Osteoblast (primary cell): ENCODE measurements at regions not wholly inside any gene's neighbourhood (a gene's known extent, or its start where the extent isn't known, plus 50 kb on each side); places are given as distances from the start of the nearest gene placed in this dataset.

Source experiments
- DNase-seq: peaks from one replicate; pipeline ENCODE4 v3.0.0; 2011; ENCODE audit warnings: low spot score, mixed read lengths; ENCODE audit not compliant: insufficient read length; ENCODE audit errors: missing footprints
- H2AFZ ChIP-seq: 2 replicates; pipeline ENCODE4 v1.6.0; 2011; ENCODE audit warnings: mild to moderate bottlenecking, low read length
- H3K27ac ChIP-seq: 2 replicates; pipeline ENCODE4 v1.5.1; 2011; ENCODE audit warnings: mild to moderate bottlenecking, low read depth, low read length, moderate library complexity
- H3K27me3 ChIP-seq: 2 replicates; pipeline ENCODE4 v1.6.0; 2012; ENCODE audit warnings: mild to moderate bottlenecking, control low read depth, inconsistent platforms, low read length, moderate library complexity; ENCODE audit not compliant: insufficient read depth
- H3K36me3 ChIP-seq: 2 replicates; pipeline ENCODE4 v1.5.1; 2011; ENCODE audit warnings: mild to moderate bottlenecking, low read length, control low read depth, moderate library complexity; ENCODE audit not compliant: insufficient read depth
- H3K4me1 ChIP-seq: 2 replicates; pipeline ENCODE4 v1.5.1; 2011; ENCODE audit warnings: mild to moderate bottlenecking, low read length, control low read depth, moderate library complexity; ENCODE audit not compliant: insufficient read depth
- H3K4me2 ChIP-seq: 2 replicates; pipeline ENCODE4 v1.6.0; 2011; ENCODE audit warnings: mild to moderate bottlenecking, low read length; ENCODE audit not compliant: insufficient read depth
- H3K4me3 ChIP-seq: fragments of 200-600 bp; sonication (generic); 3 replicates; pipeline ENCODE4 v1.5.1; 2012; ENCODE audit warnings: mild to moderate bottlenecking, low read length, inconsistent platforms; ENCODE audit not compliant: insufficient read depth
- H3K79me2 ChIP-seq: 2 replicates; pipeline ENCODE4 v1.6.0; 2012; ENCODE audit warnings: mild to moderate bottlenecking, low read length, control low read depth, inconsistent platforms; ENCODE audit not compliant: insufficient read depth
- H3K9me3 ChIP-seq: 2 replicates; pipeline ENCODE4 v1.5.1; 2011; ENCODE audit warnings: low read depth, low read length, control low read depth
- H4K20me1 ChIP-seq: 2 replicates; pipeline ENCODE4 v1.6.0; 2012; ENCODE audit warnings: mild to moderate bottlenecking, low read length, control low read depth; ENCODE audit not compliant: insufficient read depth
- TF ChIP-seq, protein P1 (sequence below): IDR thresholded peaks from 2 replicates; pipeline ENCODE4 v1.5.1; 2011; ENCODE audit warnings: mild to moderate bottlenecking, low read depth, low read length, moderate library complexity; ENCODE audit errors: extremely low read depth

DNA sequence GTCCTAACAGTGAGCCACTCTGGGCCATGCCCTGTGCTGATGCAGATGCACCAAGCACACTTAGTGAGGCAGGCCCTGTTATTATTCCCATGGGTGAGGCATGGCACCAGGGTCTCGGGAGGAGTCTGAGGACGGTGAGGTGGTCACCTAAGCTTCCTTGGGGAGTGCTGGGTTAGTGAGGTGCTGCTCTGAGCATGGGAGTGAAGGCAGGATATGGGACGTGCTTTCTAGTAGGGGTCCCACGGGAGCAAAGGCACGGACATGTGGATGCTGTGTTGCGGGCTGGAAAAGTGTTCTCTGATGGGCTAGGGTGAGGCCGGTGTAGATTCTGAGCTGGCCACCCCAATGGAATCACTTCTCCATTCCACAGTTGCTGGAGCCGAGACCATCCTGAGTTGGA, 77.5 kb upstream of the CSF3R start:
- Histone ChIP-seq H3K27ac (no peak overlapping the region), H3K4me2 (no peak overlapping the region), H3K79me2 (no peaks in the 10 kb centered on the region), H3K36me3 (no peaks in the 10 kb centered on the region), H3K4me1 (no peaks in the 10 kb centered on the region), H3K27me3 (peaks cover 6% of the 10 kb centered on the region), H2AFZ (no peak overlapping the region), H3K4me3 (no peak overlapping the region), H4K20me1 (no peaks in the 10 kb centered on the region), H3K9me3 (no peaks in the 10 kb centered on the region)
- TF ChIP-seq, protein P1, sequence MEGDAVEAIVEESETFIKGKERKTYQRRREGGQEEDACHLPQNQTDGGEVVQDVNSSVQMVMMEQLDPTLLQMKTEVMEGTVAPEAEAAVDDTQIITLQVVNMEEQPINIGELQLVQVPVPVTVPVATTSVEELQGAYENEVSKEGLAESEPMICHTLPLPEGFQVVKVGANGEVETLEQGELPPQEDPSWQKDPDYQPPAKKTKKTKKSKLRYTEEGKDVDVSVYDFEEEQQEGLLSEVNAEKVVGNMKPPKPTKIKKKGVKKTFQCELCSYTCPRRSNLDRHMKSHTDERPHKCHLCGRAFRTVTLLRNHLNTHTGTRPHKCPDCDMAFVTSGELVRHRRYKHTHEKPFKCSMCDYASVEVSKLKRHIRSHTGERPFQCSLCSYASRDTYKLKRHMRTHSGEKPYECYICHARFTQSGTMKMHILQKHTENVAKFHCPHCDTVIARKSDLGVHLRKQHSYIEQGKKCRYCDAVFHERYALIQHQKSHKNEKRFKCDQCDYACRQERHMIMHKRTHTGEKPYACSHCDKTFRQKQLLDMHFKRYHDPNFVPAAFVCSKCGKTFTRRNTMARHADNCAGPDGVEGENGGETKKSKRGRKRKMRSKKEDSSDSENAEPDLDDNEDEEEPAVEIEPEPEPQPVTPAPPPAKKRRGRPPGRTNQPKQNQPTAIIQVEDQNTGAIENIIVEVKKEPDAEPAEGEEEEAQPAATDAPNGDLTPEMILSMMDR: no peak
- no peak for DNase-seq

DNA sequence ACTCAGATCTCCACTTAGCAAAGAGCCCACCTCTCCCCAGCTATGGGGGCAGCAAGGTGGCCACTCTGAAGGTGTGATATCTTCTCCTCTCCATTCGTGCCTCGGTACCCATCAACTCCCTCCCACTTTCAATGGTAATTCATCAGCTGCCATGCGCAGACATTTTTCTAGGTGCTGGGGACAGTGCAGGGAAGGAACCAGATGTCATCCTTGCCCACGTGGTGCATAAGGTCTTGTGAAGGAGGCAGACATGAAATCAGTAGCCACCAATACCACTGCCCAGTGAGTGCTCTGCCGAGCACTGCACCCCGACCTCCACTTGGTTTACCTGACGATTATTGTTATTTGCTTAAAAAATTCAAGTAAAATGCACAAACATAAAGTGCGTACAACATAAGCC, 76.3 kb upstream of the CSF3R start:
- no peak for DNase-seq
- TF ChIP-seq, protein P1: no peak
- H3K27me3 ChIP-seq: peaks cover 6% of the 10 kb centered on the region

DNA sequence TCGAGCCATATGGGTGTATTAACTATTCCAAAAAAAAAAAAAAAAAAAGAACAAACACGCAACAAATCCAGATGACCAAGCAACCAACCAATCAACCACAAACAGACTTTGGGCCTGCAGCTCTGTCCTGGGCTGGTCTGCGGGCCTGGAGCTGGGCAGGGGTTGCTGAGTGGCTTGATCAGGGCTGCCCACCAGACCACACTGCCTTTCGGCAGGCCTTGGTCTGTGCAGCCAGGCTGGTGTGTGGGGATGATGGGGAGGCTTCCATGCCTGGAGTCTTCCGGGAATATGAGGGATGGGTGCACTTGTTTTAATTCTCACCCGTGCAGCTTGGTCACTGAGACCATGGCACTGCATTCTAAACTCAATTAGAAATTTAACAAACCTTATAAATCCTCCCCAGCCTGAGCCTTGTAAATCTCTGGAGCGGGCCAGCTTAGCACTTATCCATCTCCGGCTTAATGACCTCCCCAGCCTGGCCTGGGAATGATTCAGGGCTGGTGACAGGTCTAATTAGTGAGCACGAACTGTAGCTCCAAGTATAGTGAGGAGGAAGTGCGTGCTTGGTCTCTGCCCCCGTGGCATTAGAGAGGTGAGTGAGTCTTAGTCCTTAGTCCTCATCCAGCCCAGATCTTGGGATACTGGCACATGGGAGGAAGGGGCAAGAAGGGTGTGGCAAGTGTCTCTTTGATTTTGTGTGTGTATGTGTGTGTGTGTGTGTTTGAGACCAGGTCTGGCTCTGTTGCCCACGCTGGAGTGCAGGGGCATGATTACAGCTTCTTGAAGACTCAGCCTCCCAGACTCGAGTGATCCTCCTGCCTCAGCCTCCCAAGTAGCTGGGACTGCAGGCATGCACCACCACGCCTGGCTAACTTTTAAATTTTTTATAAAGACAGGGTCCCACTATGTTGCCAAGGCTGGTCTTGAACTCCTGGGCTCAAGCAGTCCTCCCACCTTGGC, 74.6 kb upstream of the CSF3R start:
- Histone ChIP-seq H3K9me3 (no peaks in the 10 kb centered on the region), H2AFZ (no peak overlapping the region), H3K4me1 (no peaks in the 10 kb centered on the region), H3K4me2 (no peak overlapping the region), H3K79me2 (no peaks in the 10 kb centered on the region), H3K4me3 (no peak overlapping the region), H3K36me3 (no peaks in the 10 kb centered on the region), H4K20me1 (no peaks in the 10 kb centered on the region), H3K27ac (no peak overlapping the region), H3K27me3 (peaks cover 16% of the 10 kb centered on the region)
- no peak for DNase-seq
- TF ChIP-seq, protein P1: no peak

More for the DNA sequence above, 76.3 kb upstream of the CSF3R start:
- Histone ChIP-seq H3K4me1 (no peaks in the 10 kb centered on the region), H3K36me3 (no peaks in the 10 kb centered on the region), H2AFZ (no peak overlapping the region), H3K27ac (no peak overlapping the region), H3K4me2 (no peak overlapping the region), H4K20me1 (no peaks in the 10 kb centered on the region), H3K9me3 (no peaks in the 10 kb centered on the region), H3K79me2 (no peaks in the 10 kb centered on the region), H3K4me3 (no peak overlapping the region)

DNA sequence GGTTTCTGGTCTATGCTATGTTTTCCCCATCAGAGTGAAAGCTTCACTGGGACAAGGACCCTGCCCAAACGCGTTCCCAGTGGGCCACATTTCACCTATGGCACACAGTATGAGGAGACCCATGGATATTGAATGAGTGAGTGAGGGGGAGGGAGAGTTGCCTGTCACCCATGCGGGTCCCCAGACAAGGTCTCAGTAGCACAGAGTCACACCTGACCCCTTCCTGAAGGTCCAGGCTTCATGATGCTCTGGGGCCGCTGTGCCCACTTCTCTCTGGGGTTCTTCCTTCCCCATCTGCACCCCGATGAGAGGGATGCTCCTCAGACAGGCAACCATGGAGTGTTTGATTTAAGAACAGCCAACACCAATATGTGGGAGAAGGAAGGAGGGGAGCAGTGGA, 72.3 kb upstream of the CSF3R start:
- peaks cover 19% of the 10 kb centered on the region for H3K27me3 ChIP-seq

More for the DNA sequence above, 72.3 kb upstream of the CSF3R start:
- no peak overlapping the region for H3K4me2 ChIP-seq
- no peaks in the 10 kb centered on the region for H3K36me3 ChIP-seq
- no peak overlapping the region for H2AFZ ChIP-seq
- no peak overlapping the region for H3K4me3 ChIP-seq
- H3K9me3 ChIP-seq: no peaks in the 10 kb centered on the region
- H4K20me1 ChIP-seq: no peaks in the 10 kb centered on the region
- TF ChIP-seq, protein P1: no peak
- H3K79me2 ChIP-seq: no peaks in the 10 kb centered on the region
- no peak for DNase-seq
- H3K4me1 ChIP-seq: no peaks in the 10 kb centered on the region
- H3K27ac ChIP-seq: no peak overlapping the region
